Activated CD4-positive, alpha-beta T cell treated with anti-CD3 and anti-CD28 coated beads, Interleukin-2, Interleukin-6, amounts not matched to agents 100 ng/mL and 50 ng/mL, durations not matched to agents 16 hours and 8 hours (primary cell): ENCODE measurements at regions not wholly inside any gene's neighbourhood (a gene's known extent, or its start where the extent isn't known, plus 50 kb on each side); places are given as distances from the start of the nearest gene placed in this dataset.
"Not testable (repeated sequence)": the region's sequence is repeated elsewhere in the genome, so short reads cannot be mapped to it uniquely, and the experiment has no call there.

ENCODE experiments used
- DNase-seq: peaks from one replicate; pipeline ENCODE4 v3.0.0-alpha.2; 2020

DNA sequence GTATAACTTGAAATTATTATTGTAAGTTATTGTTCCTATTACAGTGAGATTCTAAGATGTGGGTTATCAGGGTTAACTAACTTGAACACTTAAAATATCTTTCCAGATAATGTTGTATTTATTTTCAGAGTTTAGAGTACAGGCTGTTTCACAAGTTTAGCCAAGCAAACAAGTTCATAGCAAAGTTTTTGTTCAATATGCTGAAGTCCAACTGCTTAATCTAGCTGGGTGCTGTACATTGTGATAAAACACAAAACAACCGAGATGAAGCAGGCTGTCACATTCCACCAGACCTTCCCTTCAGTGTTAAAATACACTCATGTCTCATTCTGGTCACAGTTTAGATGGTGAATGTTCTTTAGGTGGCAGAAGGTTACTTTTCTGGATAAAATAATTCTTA lies 148.0 kb upstream of the PCDH20 start:
- DNase-seq = no peak

DNA sequence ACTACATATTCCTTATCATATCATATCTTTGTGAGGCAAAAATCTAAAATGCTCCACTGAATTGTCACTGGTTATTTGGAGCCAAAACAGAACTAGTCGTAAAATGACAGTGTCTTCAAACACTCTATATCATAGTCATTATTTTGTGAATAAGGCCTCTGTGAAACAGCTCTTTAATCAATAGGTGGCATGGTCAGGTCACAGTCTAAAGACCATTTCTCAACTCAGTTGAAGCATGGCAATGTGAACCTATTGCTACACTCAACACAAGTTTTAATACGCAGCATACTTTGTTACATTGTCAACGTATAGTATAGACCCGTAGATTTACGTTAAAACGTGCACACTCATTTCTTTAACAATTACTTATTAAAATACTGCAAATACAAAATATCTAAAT lies 131.3 kb upstream of the PCDH20 start:
- no peak for DNase-seq

DNA sequence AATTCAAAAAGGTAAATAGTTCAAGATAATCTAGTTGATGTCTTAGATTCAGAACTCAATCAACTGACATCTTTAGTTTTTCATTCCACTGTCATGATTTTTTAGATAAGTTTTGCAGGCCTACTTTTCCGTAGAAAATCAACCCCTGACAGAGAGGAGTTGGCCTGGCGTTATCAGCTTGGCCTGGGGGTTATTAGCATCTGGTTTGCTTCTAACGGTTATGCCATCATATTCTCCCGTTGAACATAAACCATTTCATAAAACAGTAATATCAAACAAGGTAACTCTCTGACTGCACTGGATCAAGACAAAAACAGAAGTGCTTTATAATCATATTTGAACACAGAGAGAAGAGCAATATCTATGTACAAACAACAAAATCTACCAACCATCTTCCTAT lies 130.8 kb upstream of the PCDH20 start:
- no peak for DNase-seq

DNA sequence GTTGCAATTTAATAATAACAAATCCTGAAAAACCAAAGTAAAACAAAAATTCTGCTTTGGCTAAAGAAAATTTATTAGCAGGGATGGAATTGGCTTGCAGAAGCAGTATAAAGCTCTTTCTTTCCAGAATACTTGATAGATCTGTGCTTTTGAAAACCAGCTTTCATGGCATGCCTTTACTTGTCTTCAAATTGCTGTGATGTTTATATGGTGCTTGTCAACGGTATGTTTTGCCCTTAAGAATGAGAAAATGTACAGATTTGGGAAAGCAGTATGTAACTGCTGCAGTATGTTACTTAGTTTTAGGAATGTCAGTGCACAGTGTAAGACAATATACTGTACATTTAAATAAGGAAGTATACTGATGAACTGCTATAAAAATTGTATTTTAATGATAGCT lies 120.8 kb upstream of the PCDH20 start:
- no peak for DNase-seq

DNA sequence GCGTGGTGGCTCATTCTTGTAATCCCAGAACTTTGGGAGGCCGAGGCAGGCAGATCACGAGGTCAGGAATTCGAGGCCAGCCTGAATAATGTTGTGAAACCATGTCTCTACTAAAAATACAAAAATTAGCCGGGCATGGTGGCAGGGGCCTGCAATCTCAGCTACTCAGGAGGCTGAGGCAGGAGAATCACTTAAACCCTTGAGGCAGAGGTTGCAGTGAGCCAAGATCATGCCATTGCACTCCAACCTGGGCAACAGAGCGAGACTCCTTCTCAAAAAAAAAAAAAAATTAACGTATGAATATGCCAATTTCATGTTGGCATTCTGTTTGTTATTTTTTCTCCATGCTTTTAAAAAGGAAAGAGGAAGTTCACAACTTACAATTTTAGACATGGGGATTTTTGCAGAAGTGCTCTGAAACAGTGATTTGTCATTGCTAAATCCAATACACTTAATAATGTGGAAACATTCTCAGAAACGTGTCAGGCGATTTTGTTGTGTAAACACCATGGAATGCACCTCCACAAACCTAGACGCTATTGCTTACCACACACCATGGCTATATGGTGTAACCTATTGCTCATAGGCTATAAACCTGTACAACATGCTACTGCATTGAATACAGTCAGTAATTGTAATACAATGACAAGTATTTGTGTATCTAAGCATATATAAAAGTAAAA lies 115.9 kb upstream of the PCDH20 start:
- DNase-seq = no peak

- not testable (repeated sequence) for DNase-seq
These were observed 103.6 kb upstream of the PCDH20 start for GRCh38 chr13:61519214-61519613.

- DNase-seq = no peak
These were observed 93.3 kb upstream of the PCDH20 start for GRCh38 chr13:61508936-61509335.

GRCh38 chr13:61500176-61500575 lies 84.5 kb upstream of the PCDH20 start:
- DNase-seq = no peak

- no peak for DNase-seq
These were observed 80.0 kb upstream of the PCDH20 start for GRCh38 chr13:61495648-61496047.

DNA sequence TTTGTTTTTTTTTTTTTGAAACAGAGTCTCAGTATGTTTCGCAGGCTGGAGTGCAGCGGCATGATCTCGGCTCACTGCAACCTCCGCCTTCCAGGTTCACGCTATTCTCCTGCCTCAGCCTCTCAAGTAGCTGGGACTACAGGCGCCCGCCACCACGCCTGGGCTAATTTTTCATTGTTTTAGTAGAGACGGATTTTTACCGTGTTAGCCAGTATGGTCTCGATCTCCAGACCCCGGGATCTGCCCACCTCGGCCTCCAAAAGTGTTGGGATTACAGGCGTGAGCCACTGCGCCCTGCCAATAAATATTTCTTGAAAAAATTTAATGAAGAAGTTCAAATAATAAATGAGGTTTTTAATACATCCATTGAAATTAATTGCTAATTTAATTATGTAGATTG lies 77.9 kb upstream of the PCDH20 start:
- not testable (repeated sequence) for DNase-seq

DNA sequence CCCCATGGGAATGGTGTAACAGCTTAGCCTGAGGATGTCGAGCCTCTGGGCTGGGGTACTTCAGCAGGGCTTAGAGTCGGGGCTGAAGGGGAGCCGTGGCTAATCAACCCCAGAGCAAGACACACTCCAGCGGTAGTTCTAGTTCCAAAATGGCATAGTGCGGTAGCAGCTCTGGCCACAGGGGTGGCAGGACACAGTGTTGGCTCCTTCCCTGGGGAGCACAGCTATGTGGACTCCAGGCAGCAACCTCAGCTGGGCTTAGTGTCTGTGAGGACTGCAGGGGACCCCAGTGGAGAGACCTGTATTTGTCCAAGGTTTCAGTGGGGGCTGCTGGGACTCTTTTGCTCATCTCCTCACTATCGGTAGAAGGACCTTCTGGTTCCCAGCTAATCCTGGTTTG lies 70.8 kb upstream of the PCDH20 start:
- DNase-seq = no peak

GRCh38 chr13:61485128-61485765 lies 69.6 kb upstream of the PCDH20 start:
- DNase-seq = no peak

GRCh38 chr13:61477619-61478018 lies 62.0 kb upstream of the PCDH20 start:
- DNase-seq = no peak

GRCh38 chr13:61470786-61471185 lies 55.1 kb upstream of the PCDH20 start:
- no peak for DNase-seq

DNA sequence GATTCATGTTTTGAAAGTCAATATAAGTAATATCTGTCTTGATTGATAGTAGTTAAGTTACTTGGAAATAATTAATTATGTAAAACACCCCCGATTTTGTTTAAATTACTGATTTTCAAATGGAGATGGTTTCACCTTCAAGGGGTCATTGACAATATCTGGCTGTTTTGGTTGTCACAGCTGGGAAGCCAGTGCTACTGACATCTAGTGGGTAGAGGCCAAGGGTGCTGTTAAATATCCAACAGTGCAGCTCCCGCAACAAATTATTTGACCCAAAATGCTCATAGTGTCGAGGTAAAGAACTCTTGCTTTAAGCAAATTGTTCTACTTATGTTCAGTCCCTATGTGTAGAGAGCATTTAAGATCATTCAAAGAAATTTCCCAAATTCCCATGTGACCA lies 50.6 kb upstream of the PCDH20 start:
- no peak for DNase-seq
